GM18519 (cell line): ENCODE measurements at regions not wholly inside any gene's neighbourhood (a gene's known extent, or its start where the extent isn't known, plus 50 kb on each side); places are given as distances from the start of the nearest gene placed in this dataset.
"Not testable (repeated sequence)": the region's sequence is repeated elsewhere in the genome, so short reads cannot be mapped to it uniquely, and the experiment has no call there.

ENCODE experiments used
- ATAC-seq: cut with Tn5 transposase; IDR thresholded peaks from one replicate; pipeline ENCODE4 v1.9.1; 2021; ENCODE audit warnings: mild to moderate bottlenecking, moderate library complexity; ENCODE audit not compliant: unreplicated experiment, low FRiP score

GRCh38 chr2:111439237-111439636, 318.5 kb downstream of the BCL2L11 start:
- ATAC-seq, result not testable (repeated sequence)

- not testable (repeated sequence) for ATAC-seq
These were observed 320.9 kb downstream of the BCL2L11 start for GRCh38 chr2:111441614-111442013.

- not testable (repeated sequence) for ATAC-seq
These were observed 322.2 kb downstream of the BCL2L11 start for GRCh38 chr2:111442767-111443454.

- not testable (repeated sequence) for ATAC-seq
These were observed 323.8 kb downstream of the BCL2L11 start for GRCh38 chr2:111444516-111444915.

GRCh38 chr2:111445191-111445929, 324.6 kb downstream of the BCL2L11 start:
- not testable (repeated sequence) for ATAC-seq

GRCh38 chr2:111445941-111446340, 325.2 kb downstream of the BCL2L11 start:
- ATAC-seq, result not testable (repeated sequence)

- not testable (repeated sequence) for ATAC-seq
These were observed 326.8 kb downstream of the BCL2L11 start for GRCh38 chr2:111447482-111447881.

GRCh38 chr2:111448796-111449195, 328.1 kb downstream of the BCL2L11 start:
- not testable (repeated sequence) for ATAC-seq

- ATAC-seq, result not testable (repeated sequence)
These were observed 329.8 kb downstream of the BCL2L11 start for GRCh38 chr2:111450526-111450925.

- not testable (repeated sequence) for ATAC-seq
These were observed 331.0 kb downstream of the BCL2L11 start for GRCh38 chr2:111451692-111452199.

GRCh38 chr2:111452208-111452607, 331.5 kb downstream of the BCL2L11 start:
- peak; percentile 48 for ATAC-seq

GRCh38 chr2:111453308-111453707, 332.6 kb downstream of the BCL2L11 start:
- ATAC-seq, result not testable (repeated sequence)

- not testable (repeated sequence) for ATAC-seq
These were observed 333.1 kb downstream of the BCL2L11 start for GRCh38 chr2:111453816-111454215.

GRCh38 chr2:111454404-111454803, 333.7 kb downstream of the BCL2L11 start:
- peak; percentile 61 for ATAC-seq

GRCh38 chr2:111455016-111456015, 334.6 kb downstream of the BCL2L11 start:
- not testable (repeated sequence) for ATAC-seq

GRCh38 chr2:111457191-111457590, 336.5 kb downstream of the BCL2L11 start:
- not testable (repeated sequence) for ATAC-seq

GRCh38 chr2:111460901-111461300, 340.2 kb downstream of the BCL2L11 start:
- not testable (repeated sequence) for ATAC-seq

GRCh38 chr2:111461831-111462230, 341.1 kb downstream of the BCL2L11 start:
- ATAC-seq, result not testable (repeated sequence)

GRCh38 chr2:111462572-111462971, 341.9 kb downstream of the BCL2L11 start:
- ATAC-seq, result not testable (repeated sequence)

GRCh38 chr2:111463238-111463848, 342.6 kb downstream of the BCL2L11 start:
- ATAC-seq, result not testable (repeated sequence)
